IMR-90 (cell line): ENCODE measurements at regions not wholly inside any gene's neighbourhood (a gene's known extent, or its start where the extent isn't known, plus 50 kb on each side); places are given as distances from the start of the nearest gene placed in this dataset.

Source experiments
- ATAC-seq: fragments of 200-7000 bp; cut with Tn5 transposase; 2 replicates; pipeline ENCODE4 v1.9.1; 2020; ENCODE audit warnings: low read depth, mild to moderate bottlenecking, moderate library complexity
- BruUV-seq: library from RNA; stranded (reverse); fragments of 400-500 nt; replicated peaks from 2 replicates; lab custom pipeline; 2021; lab: Mats Ljungman, UMichigan
- CTCF ChIA-PET: fragments of 300-600 bp; formaldehyde crosslinking; extraction: SDS; loops from one replicate; lab custom pipeline; 2021; ENCODE audit warnings: antibody characterized with exemption; lab: Yijun Ruan, JAX
- POLR2A ChIA-PET: fragments of 300-600 bp; sonication (Branson Sonifier 250); formaldehyde crosslinking; loops from one replicate; lab custom pipeline; 2022; ENCODE audit warnings: antibody characterized with exemption; ENCODE audit not compliant: unreplicated experiment; lab: Charles Lee
- DNase-seq: peaks from one replicate; pipeline ENCODE4 v3.0.0; 2013
- H2AFZ ChIP-seq: replicated peaks from 2 replicates; pipeline ENCODE3; 2013; ENCODE audit warnings: low read length, mild to moderate bottlenecking; ENCODE audit not compliant: poor library complexity
- H2AK5ac ChIP-seq: 2 replicates; pipeline ENCODE4 v1.6.1; 2013; ENCODE audit warnings: low read depth, low read length, inconsistent platforms
- H2AK9ac ChIP-seq: replicated peaks from 2 replicates; pipeline ENCODE3; 2013; ENCODE audit warnings: mild to moderate bottlenecking, low read depth, low read length, moderate library complexity; ENCODE audit not compliant: poor library complexity
- H2BK120ac ChIP-seq: 2 replicates; pipeline ENCODE4 v1.6.1; 2013; ENCODE audit warnings: low read depth, low read length, inconsistent platforms
- H2BK15ac ChIP-seq: 3 replicates; pipeline ENCODE4 v1.6.1; 2013; ENCODE audit warnings: low read depth, low read length, inconsistent platforms
- H2BK20ac ChIP-seq: 2 replicates; pipeline ENCODE4 v1.6.1; 2013; ENCODE audit warnings: low read depth, mild to moderate bottlenecking, inconsistent platforms, low read length, moderate library complexity
- H2BK5ac ChIP-seq: 2 replicates; pipeline ENCODE4 v1.6.1; 2013; ENCODE audit warnings: mild to moderate bottlenecking, low read depth, low read length, inconsistent platforms; ENCODE audit not compliant: poor library complexity, severe bottlenecking
- H3K14ac ChIP-seq: replicated peaks from 2 replicates; pipeline ENCODE4 v1.6.1; 2013; ENCODE audit warnings: low read depth, low read length, inconsistent platforms
- H3K18ac ChIP-seq: 2 replicates; pipeline ENCODE4 v1.6.1; 2013; ENCODE audit warnings: low read depth, low read length, control low read depth
- H3K23ac ChIP-seq: 2 replicates; pipeline ENCODE4 v1.6.1; 2013; ENCODE audit warnings: low read depth, low read length, inconsistent platforms
- H3K27ac ChIP-seq: 2 replicates; pipeline ENCODE4 v1.5.1; 2013; ENCODE audit warnings: mild to moderate bottlenecking, control low read depth, low read length; ENCODE audit not compliant: insufficient read depth
- H3K27me3 ChIP-seq: 2 replicates; pipeline ENCODE4 v1.6.1; 2013; ENCODE audit warnings: low read length; ENCODE audit not compliant: control insufficient read depth, insufficient read depth
- H3K36me3 ChIP-seq: 2 replicates; pipeline ENCODE4 v1.6.1; 2013; ENCODE audit warnings: low read length, mixed read lengths; ENCODE audit not compliant: control insufficient read depth, insufficient read depth
- H3K4ac ChIP-seq: 2 replicates; pipeline ENCODE4 v1.6.1; 2013; ENCODE audit warnings: low read depth, low read length, inconsistent platforms
- H3K4me1 ChIP-seq: 2 replicates; pipeline ENCODE4 v1.6.1; 2013; ENCODE audit warnings: low read length, mixed read lengths; ENCODE audit not compliant: control insufficient read depth, insufficient read depth
- H3K4me2 ChIP-seq: 2 replicates; pipeline ENCODE4 v1.6.1; 2013; ENCODE audit warnings: low read depth, mild to moderate bottlenecking, control low read depth, low read length, moderate library complexity
- H3K4me3 ChIP-seq: 2 replicates; pipeline ENCODE4 v1.5.1; 2013; ENCODE audit warnings: low read depth, mild to moderate bottlenecking, control low read depth, low read length, moderate library complexity; ENCODE audit not compliant: insufficient read depth
- H3K56ac ChIP-seq: 2 replicates; pipeline ENCODE4 v1.6.1; 2013; ENCODE audit warnings: low read length, inconsistent platforms; ENCODE audit not compliant: insufficient read depth; ENCODE audit errors: extremely low read depth
- H3K79me1 ChIP-seq, 2 experiments: 2 replicates each; pipeline ENCODE4 v1.6.1; 2013; ENCODE audit warnings: low read length in 2 of 2, inconsistent platforms in 1 of 2, low read depth in 1 of 2
- H3K9ac ChIP-seq: 2 replicates; pipeline ENCODE4 v1.6.1; 2013; ENCODE audit warnings: low read depth, low read length, control low read depth
- H3K9me1 ChIP-seq: 2 replicates; pipeline ENCODE4 v1.6.1; 2013; ENCODE audit warnings: low read length, inconsistent platforms; ENCODE audit not compliant: insufficient read depth
- H3K9me3 ChIP-seq: 2 replicates; pipeline ENCODE4 v1.6.1; 2013; ENCODE audit warnings: low read length; ENCODE audit not compliant: control insufficient read depth, insufficient read depth
- H4K20me1 ChIP-seq: 2 replicates; pipeline ENCODE4 v1.6.1; 2013; ENCODE audit warnings: low read length, inconsistent platforms; ENCODE audit not compliant: insufficient read depth
- H4K5ac ChIP-seq: 2 replicates; pipeline ENCODE4 v1.6.1; 2013; ENCODE audit warnings: mild to moderate bottlenecking, low read depth, low read length, control low read depth
- H4K8ac ChIP-seq, 2 experiments: 2 replicates each; pipeline ENCODE4 v1.6.1; 2013; ENCODE audit warnings: low read depth in 2 of 2, low read length in 2 of 2, control low read depth in 1 of 2, inconsistent platforms in 1 of 2
- H4K91ac ChIP-seq: 2 replicates; pipeline ENCODE4 v1.6.1; 2013; ENCODE audit warnings: low read depth, low read length, inconsistent platforms; ENCODE audit not compliant: insufficient read depth
- BHLHE40 ChIP-seq: fragments of 150-350 bp; IDR thresholded peaks from 2 replicates; pipeline ENCODE4 v1.6.1; 2016; ENCODE audit warnings: mild to moderate bottlenecking, low read depth, low read length
- CEBPB ChIP-seq: IDR thresholded peaks from 2 replicates; pipeline ENCODE4 v1.6.1; 2012; ENCODE audit warnings: low read depth, low read length, improper control_type of control experiment
- CHD1 ChIP-seq: IDR thresholded peaks from 2 replicates; pipeline ENCODE4 v1.6.1; 2012; ENCODE audit warnings: low read depth, low read length, improper control_type of control experiment
- FOS ChIP-seq: fragments of 150-350 bp; IDR thresholded peaks from 2 replicates; pipeline ENCODE4 v1.6.1; 2016; ENCODE audit warnings: low read depth, low read length
- MAFK ChIP-seq: IDR thresholded peaks from 2 replicates; pipeline ENCODE4 v1.6.1; 2012; ENCODE audit warnings: low read depth, low read length, improper control_type of control experiment
- MAZ ChIP-seq: IDR thresholded peaks from 2 replicates; pipeline ENCODE4 v1.6.1; 2012; ENCODE audit warnings: low read depth, mild to moderate bottlenecking, low read length, improper control_type of control experiment, moderate library complexity, borderline replicate concordance
- MXI1 ChIP-seq: IDR thresholded peaks from 2 replicates; pipeline ENCODE4 v1.6.1; 2012; ENCODE audit warnings: low read depth, mild to moderate bottlenecking, low read length, moderate library complexity, borderline replicate concordance
- NFE2L2 ChIP-seq: fragments of 150-350 bp; IDR thresholded peaks from 2 replicates; pipeline ENCODE4 v1.6.1; 2016; ENCODE audit warnings: low read depth, mild to moderate bottlenecking, low read length
- POLR2A ChIP-seq: IDR thresholded peaks from 2 replicates; pipeline ENCODE4 v1.6.1; 2012; ENCODE audit warnings: mild to moderate bottlenecking, low read depth, low read length
- RAD21 ChIP-seq: IDR thresholded peaks from 2 replicates; pipeline ENCODE4 v1.6.1; 2012; ENCODE audit warnings: low read length, improper control_type of control experiment
- RCOR1 ChIP-seq: IDR thresholded peaks from 2 replicates; pipeline ENCODE4 v1.6.1; 2012; ENCODE audit warnings: mild to moderate bottlenecking, low read length, improper control_type of control experiment; ENCODE audit not compliant: insufficient replicate concordance
- RFX5 ChIP-seq: IDR thresholded peaks from 2 replicates; pipeline ENCODE4 v1.8.0; 2012; ENCODE audit warnings: low read depth, mild to moderate bottlenecking, low read length, moderate library complexity
- SMC3 ChIP-seq: fragments of 150-350 bp; IDR thresholded peaks from 2 replicates; pipeline ENCODE4 v1.6.1; 2016; ENCODE audit warnings: low read depth, mild to moderate bottlenecking, antibody characterized with exemption, low read length, moderate library complexity
- USF2 ChIP-seq: fragments of 150-350 bp; IDR thresholded peaks from 2 replicates; pipeline ENCODE4 v1.6.1; 2017; ENCODE audit warnings: mild to moderate bottlenecking, antibody characterized with exemption, low read length, low read depth
- WGBS, 2 experiments: methylation state at CpG; one replicate each; pipeline versions ENCODE4 v1.1.5 to v1.1.7; 2013; ENCODE audit warnings: missing lambda C conversion rate in 2 of 2; ENCODE audit not compliant: insufficient read length in 1 of 2; ENCODE audit errors: extremely low coverage in 2 of 2; 5-methylcytosine and 5-hydroxymethylcytosine counted together
- dilution Hi-C: fragments of 300-500 bp; cut with HindIII; formaldehyde crosslinking; loops from one replicate; pipeline ENCODE4 v1.14.3; 2018; ENCODE audit warnings: low sequenced_read_pairs; ENCODE audit not compliant: unreplicated experiment
- in situ Hi-C: fragments of 300-500 bp; cut with MboI; formaldehyde crosslinking; loops from 3 replicates; pipeline ENCODE4 v1.14.3; 2019; ENCODE audit warnings: low sequenced_read_pairs, inconsistent platforms, mixed read lengths
- intact Hi-C: fragments of 100-400 bp; cut with micrococcal nuclease; formaldehyde crosslinking; loops from 2 replicates; pipeline ENCODE4 v1.10.0; 2022
- TF ChIP-seq, protein P1 (sequence below): conservative IDR thresholded peaks from 2 replicates; pipeline ENCODE4 v1.5.1; 2012; ENCODE audit warnings: mild to moderate bottlenecking, low read depth, low read length, improper control_type of control experiment
- TF ChIP-seq, protein P2 (sequence below): fragments of 150-350 bp; IDR thresholded peaks from 2 replicates; pipeline ENCODE4 v1.6.1; 2016; ENCODE audit warnings: low read depth, mild to moderate bottlenecking, low read length, moderate library complexity, borderline replicate concordance

DNA sequence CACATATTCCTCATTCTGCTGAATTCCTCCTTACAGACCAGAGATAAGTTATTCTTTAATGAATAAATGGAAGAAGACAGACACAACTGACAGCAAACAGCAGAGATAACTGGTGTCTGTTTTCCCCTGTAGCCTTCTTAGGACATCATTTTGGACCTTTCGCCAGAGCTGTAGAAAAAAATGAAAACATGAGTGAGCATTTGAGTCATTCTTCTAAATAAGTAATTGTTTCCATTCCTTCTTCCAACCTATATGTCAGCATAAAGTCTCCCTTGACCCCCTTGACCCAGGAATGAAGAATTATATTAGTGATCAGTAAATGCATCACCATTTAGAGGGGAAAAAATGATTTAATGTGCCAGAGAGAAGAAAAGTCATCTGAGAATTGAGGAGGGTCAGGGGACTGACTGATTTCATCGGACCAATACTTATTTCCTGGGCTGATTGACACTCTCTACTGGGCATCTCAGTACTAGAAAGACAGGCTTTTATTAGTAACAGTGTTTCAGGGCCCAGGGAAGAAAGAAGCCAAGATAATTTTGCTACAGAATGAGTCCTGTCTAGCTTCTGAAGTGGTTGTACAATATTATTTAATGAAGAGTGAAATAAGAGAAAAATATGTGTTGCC is 597.0 kb downstream of the PSAT1 start:
- Histone ChIP-seq H3K9me3 (peaks cover 4% of the 10 kb centered on the region), H3K14ac (no peak overlapping the region), H3K27ac (no peak overlapping the region), H2BK15ac (no peak overlapping the region), H4K20me1 (no peaks in the 10 kb centered on the region), H4K91ac (no peak overlapping the region), H2BK5ac (no peak overlapping the region), H3K18ac (peak overlapping the region; percentile 44; the same call in 1 of the 2 replicates), H2AK9ac (no peak overlapping the region), H3K79me1 (no peaks in the 10 kb centered on the region), H3K4me3 (no peak overlapping the region), H2AFZ (no peak overlapping the region), H3K27me3 (no peaks in the 10 kb centered on the region), H2BK20ac (no peak overlapping the region), H3K4me2 (no peak overlapping the region), H4K5ac (no peak overlapping the region; the same call in 1 of the 2 replicates), H3K4ac (no peak overlapping the region), H3K56ac (no peak overlapping the region), H2BK120ac (no peak overlapping the region), H3K9me1 (no peaks in the 10 kb centered on the region), H3K36me3 (no peaks in the 10 kb centered on the region), H4K8ac (no peak overlapping the region), H3K23ac (no peak overlapping the region), H3K4me1 (no peaks in the 10 kb centered on the region), H2AK5ac (no peak overlapping the region), H3K9ac (no peak overlapping the region)
- DNase-seq (no peak), ATAC-seq (peak; percentile 17; the same call in 1 of the 2 replicates)
- ChIA-PET POLR2A (no interaction called here), CTCF (no interaction called here)
- no TSS peak for BruUV-seq
- dilution Hi-C loops (no loop called here), in situ Hi-C loops (no loop called here), intact Hi-C loops (no loop called here)
- no peak for TF ChIP-seq RFX5
- no peak for TF ChIP-seq CHD1
- TF ChIP-seq SMC3: no peak
- TF ChIP-seq MXI1: no peak
- no peak for TF ChIP-seq CEBPB
- no peak for TF ChIP-seq MAFK
- no peak for TF ChIP-seq FOS
- TF ChIP-seq MAZ: no peak
- TF ChIP-seq RCOR1: no peak
- TF ChIP-seq, protein P1, sequence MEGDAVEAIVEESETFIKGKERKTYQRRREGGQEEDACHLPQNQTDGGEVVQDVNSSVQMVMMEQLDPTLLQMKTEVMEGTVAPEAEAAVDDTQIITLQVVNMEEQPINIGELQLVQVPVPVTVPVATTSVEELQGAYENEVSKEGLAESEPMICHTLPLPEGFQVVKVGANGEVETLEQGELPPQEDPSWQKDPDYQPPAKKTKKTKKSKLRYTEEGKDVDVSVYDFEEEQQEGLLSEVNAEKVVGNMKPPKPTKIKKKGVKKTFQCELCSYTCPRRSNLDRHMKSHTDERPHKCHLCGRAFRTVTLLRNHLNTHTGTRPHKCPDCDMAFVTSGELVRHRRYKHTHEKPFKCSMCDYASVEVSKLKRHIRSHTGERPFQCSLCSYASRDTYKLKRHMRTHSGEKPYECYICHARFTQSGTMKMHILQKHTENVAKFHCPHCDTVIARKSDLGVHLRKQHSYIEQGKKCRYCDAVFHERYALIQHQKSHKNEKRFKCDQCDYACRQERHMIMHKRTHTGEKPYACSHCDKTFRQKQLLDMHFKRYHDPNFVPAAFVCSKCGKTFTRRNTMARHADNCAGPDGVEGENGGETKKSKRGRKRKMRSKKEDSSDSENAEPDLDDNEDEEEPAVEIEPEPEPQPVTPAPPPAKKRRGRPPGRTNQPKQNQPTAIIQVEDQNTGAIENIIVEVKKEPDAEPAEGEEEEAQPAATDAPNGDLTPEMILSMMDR: no peak
- no peak for TF ChIP-seq USF2
- no peak for TF ChIP-seq POLR2A
- TF ChIP-seq RAD21: no peak
- TF ChIP-seq NFE2L2: no peak
- TF ChIP-seq BHLHE40: no peak
- TF ChIP-seq, protein P2, sequence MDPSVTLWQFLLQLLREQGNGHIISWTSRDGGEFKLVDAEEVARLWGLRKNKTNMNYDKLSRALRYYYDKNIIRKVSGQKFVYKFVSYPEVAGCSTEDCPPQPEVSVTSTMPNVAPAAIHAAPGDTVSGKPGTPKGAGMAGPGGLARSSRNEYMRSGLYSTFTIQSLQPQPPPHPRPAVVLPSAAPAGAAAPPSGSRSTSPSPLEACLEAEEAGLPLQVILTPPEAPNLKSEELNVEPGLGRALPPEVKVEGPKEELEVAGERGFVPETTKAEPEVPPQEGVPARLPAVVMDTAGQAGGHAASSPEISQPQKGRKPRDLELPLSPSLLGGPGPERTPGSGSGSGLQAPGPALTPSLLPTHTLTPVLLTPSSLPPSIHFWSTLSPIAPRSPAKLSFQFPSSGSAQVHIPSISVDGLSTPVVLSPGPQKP: no peak
- WGBS, 2 experiments: no CpG with 5 or more reads among the region's 2 CpGs
